ENCODE measurements at regions not wholly inside any gene's neighbourhood (a gene's known extent, or its start where the extent isn't known, plus 50 kb on each side); places are given as distances from the start of the nearest gene placed in this dataset.

DNA sequence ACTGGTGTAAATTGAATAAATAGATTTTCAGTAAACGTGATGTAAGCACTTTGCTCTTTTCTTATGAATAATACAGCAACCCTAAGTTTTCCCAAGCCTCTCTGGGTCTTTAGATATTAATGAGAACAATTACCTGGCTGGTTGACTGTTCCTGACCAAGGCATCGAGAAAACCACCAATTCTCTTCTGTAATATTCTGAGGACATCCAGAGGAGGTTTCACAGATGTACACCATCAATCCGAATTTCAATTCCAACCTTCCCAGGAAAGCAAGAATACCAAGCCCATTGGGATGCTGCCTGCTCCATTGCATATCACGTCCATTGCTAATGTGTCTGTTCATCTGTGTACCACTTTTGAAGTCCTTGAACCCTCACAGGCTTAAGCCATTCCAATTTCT lies 571.8 kb downstream of the NUP35 start (continued):
- TF ChIP-seq SMARCE1 (IDR thresholded peaks at IDR 0.05) (no peak), KAT2B (IDR thresholded peaks at IDR 0.05; ENCODE audit: low read depth, low read length) (no peak), FIP1L1 (IDR thresholded peaks at IDR 0.05; ENCODE audit: low read depth, low read length, poor library complexity, severe bottlenecking) (no peak), U2AF1 (optimal IDR thresholded peaks at IDR 0.05; ENCODE audit: low read depth, low read length) (no peak)
- TF ChIP-seq, protein P1, sequence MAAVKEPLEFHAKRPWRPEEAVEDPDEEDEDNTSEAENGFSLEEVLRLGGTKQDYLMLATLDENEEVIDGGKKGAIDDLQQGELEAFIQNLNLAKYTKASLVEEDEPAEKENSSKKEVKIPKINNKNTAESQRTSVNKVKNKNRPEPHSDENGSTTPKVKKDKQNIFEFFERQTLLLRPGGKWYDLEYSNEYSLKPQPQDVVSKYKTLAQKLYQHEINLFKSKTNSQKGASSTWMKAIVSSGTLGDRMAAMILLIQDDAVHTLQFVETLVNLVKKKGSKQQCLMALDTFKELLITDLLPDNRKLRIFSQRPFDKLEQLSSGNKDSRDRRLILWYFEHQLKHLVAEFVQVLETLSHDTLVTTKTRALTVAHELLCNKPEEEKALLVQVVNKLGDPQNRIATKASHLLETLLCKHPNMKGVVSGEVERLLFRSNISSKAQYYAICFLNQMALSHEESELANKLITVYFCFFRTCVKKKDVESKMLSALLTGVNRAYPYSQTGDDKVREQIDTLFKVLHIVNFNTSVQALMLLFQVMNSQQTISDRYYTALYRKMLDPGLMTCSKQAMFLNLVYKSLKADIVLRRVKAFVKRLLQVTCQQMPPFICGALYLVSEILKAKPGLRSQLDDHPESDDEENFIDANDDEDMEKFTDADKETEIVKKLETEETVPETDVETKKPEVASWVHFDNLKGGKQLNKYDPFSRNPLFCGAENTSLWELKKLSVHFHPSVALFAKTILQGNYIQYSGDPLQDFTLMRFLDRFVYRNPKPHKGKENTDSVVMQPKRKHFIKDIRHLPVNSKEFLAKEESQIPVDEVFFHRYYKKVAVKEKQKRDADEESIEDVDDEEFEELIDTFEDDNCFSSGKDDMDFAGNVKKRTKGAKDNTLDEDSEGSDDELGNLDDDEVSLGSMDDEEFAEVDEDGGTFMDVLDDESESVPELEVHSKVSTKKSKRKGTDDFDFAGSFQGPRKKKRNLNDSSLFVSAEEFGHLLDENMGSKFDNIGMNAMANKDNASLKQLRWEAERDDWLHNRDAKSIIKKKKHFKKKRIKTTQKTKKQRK (IDR thresholded peaks at IDR 0.05; ENCODE audit: borderline replicate concordance, low read depth, low read length): no peak
- TF ChIP-seq, protein P2, sequence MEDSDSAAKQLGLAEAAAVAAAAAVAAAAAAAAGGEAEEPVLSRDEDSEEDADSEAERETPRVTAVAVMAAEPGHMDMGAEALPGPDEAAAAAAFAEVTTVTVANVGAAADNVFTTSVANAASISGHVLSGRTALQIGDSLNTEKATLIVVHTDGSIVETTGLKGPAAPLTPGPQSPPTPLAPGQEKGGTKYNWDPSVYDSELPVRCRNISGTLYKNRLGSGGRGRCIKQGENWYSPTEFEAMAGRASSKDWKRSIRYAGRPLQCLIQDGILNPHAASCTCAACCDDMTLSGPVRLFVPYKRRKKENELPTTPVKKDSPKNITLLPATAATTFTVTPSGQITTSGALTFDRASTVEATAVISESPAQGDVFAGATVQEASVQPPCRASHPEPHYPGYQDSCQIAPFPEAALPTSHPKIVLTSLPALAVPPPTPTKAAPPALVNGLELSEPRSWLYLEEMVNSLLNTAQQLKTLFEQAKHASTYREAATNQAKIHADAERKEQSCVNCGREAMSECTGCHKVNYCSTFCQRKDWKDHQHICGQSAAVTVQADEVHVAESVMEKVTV (CRISPR knock-in tag; IDR thresholded peaks at IDR 0.05): no peak
- TF ChIP-seq, protein P3, sequence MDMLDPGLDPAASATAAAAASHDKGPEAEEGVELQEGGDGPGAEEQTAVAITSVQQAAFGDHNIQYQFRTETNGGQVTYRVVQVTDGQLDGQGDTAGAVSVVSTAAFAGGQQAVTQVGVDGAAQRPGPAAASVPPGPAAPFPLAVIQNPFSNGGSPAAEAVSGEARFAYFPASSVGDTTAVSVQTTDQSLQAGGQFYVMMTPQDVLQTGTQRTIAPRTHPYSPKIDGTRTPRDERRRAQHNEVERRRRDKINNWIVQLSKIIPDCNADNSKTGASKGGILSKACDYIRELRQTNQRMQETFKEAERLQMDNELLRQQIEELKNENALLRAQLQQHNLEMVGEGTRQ (CRISPR knock-in tag; IDR thresholded peaks at IDR 0.05): no peak
- TF ChIP-seq, protein P4, sequence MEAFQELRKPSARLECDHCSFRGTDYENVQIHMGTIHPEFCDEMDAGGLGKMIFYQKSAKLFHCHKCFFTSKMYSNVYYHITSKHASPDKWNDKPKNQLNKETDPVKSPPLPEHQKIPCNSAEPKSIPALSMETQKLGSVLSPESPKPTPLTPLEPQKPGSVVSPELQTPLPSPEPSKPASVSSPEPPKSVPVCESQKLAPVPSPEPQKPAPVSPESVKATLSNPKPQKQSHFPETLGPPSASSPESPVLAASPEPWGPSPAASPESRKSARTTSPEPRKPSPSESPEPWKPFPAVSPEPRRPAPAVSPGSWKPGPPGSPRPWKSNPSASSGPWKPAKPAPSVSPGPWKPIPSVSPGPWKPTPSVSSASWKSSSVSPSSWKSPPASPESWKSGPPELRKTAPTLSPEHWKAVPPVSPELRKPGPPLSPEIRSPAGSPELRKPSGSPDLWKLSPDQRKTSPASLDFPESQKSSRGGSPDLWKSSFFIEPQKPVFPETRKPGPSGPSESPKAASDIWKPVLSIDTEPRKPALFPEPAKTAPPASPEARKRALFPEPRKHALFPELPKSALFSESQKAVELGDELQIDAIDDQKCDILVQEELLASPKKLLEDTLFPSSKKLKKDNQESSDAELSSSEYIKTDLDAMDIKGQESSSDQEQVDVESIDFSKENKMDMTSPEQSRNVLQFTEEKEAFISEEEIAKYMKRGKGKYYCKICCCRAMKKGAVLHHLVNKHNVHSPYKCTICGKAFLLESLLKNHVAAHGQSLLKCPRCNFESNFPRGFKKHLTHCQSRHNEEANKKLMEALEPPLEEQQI (IDR thresholded peaks at IDR 0.05): no peak
